ENCODE measurements at regions not wholly inside any gene's neighbourhood (a gene's known extent, or its start where the extent isn't known, plus 50 kb on each side); places are given as distances from the start of the nearest gene placed in this dataset.

GRCh38 chr4:122555216-122555615 lies 65.7 kb downstream of the IL21 start:
- no peaks in the 10 kb centered on the region for H3K9me3 ChIP-seq
- DNase-seq (ENCODE audit: low spot score in 2 of 2), result no peak
- H3K27me3 ChIP-seq, result no peaks in the 10 kb centered on the region
- H3K4me3 ChIP-seq, result no peak overlapping the region
- no peak overlapping the region for H3K27ac ChIP-seq
- intact Hi-C loops (cut with DNase I; ENCODE audit: low total_unique reads), result no loop called here
- H3K36me3 ChIP-seq, result no peaks in the 10 kb centered on the region
- H3K4me1 ChIP-seq, result no peaks in the 10 kb centered on the region
- TF ChIP-seq CTCF (IDR thresholded peaks at IDR 0.05), result no peak
- TF ChIP-seq POLR2A (IDR thresholded peaks at IDR 0.05), result no peak
- TF ChIP-seq POLR2AphosphoS5 (IDR thresholded peaks at IDR 0.05), result no peak

GRCh38 chr4:122553432-122553831 lies 67.4 kb downstream of the IL21 start:
- Histone ChIP-seq H3K4me1 (no peaks in the 10 kb centered on the region), H3K27ac (no peak overlapping the region), H3K27me3 (no peaks in the 10 kb centered on the region), H3K9me3 (no peaks in the 10 kb centered on the region), H3K4me3 (no peak overlapping the region), H3K36me3 (no peaks in the 10 kb centered on the region)
- TF ChIP-seq POLR2AphosphoS5 (IDR thresholded peaks at IDR 0.05) (no peak), CTCF (IDR thresholded peaks at IDR 0.05) (no peak), POLR2A (IDR thresholded peaks at IDR 0.05) (no peak)
- DNase-seq (ENCODE audit: low spot score in 2 of 2), result no peak
- intact Hi-C loops (cut with DNase I; ENCODE audit: low total_unique reads), result no loop called here

- Histone ChIP-seq H3K4me1 (no peaks in the 10 kb centered on the region), H3K27me3 (no peaks in the 10 kb centered on the region), H3K36me3 (no peaks in the 10 kb centered on the region), H3K27ac (no peak overlapping the region), H3K4me3 (no peak overlapping the region), H3K9me3 (no peaks in the 10 kb centered on the region)
- DNase-seq (ENCODE audit: low spot score in 2 of 2), result no peak
- intact Hi-C loops (cut with DNase I; ENCODE audit: low total_unique reads), result no loop called here
- TF ChIP-seq CTCF (IDR thresholded peaks at IDR 0.05), result no peak
- TF ChIP-seq POLR2AphosphoS5 (IDR thresholded peaks at IDR 0.05), result no peak
- no peak for TF ChIP-seq POLR2A (IDR thresholded peaks at IDR 0.05)
Observed at GRCh38 chr4:122552898-122553297, 68.0 kb downstream of the IL21 start.

- TF ChIP-seq POLR2A (IDR thresholded peaks at IDR 0.05) (no peak), POLR2AphosphoS5 (IDR thresholded peaks at IDR 0.05) (no peak), CTCF (IDR thresholded peaks at IDR 0.05) (no peak)
Observed at GRCh38 chr4:122548886-122549630, 71.8 kb downstream of the IL21 start.

GRCh38 chr4:122548452-122548851 lies 72.4 kb downstream of the IL21 start:
- no peaks in the 10 kb centered on the region for H3K4me1 ChIP-seq
- no peaks in the 10 kb centered on the region for H3K36me3 ChIP-seq
- intact Hi-C loops (cut with DNase I; ENCODE audit: low total_unique reads), result no loop called here
- H3K9me3 ChIP-seq, result no peaks in the 10 kb centered on the region
- H3K27ac ChIP-seq, result no peak overlapping the region
- DNase-seq (ENCODE audit: low spot score in 2 of 2), result no peak
- no peak overlapping the region for H3K4me3 ChIP-seq
- TF ChIP-seq POLR2AphosphoS5 (IDR thresholded peaks at IDR 0.05) (no peak), CTCF (IDR thresholded peaks at IDR 0.05) (no peak), POLR2A (IDR thresholded peaks at IDR 0.05) (no peak)
- no peaks in the 10 kb centered on the region for H3K27me3 ChIP-seq

More at GRCh38 chr4:122548886-122549630, 71.8 kb downstream of the IL21 start:
- DNase-seq (ENCODE audit: low spot score in 2 of 2), result no peak
- no peaks in the 10 kb centered on the region for H3K4me1 ChIP-seq
- H3K9me3 ChIP-seq, result no peaks in the 10 kb centered on the region
- intact Hi-C loops (cut with DNase I; ENCODE audit: low total_unique reads), result no loop called here
- H3K36me3 ChIP-seq, result no peaks in the 10 kb centered on the region
- H3K4me3 ChIP-seq, result no peak overlapping the region
- H3K27me3 ChIP-seq, result no peaks in the 10 kb centered on the region
- H3K27ac ChIP-seq, result no peak overlapping the region

Data from breast epithelium (tissue), 4 donors.